Fibroblast of lung (primary cell): ENCODE measurements at regions not wholly inside any gene's neighbourhood (a gene's known extent, or its start where the extent isn't known, plus 50 kb on each side); places are given as distances from the start of the nearest gene placed in this dataset.

Experiments used
- EZH2 ChIP-seq: IDR thresholded peaks from 2 replicates; pipeline ENCODE4 v1.5.1; 2012; ENCODE audit warnings: low read length, control low read depth, mild to moderate bottlenecking; ENCODE audit errors: missing control alignments
- TF ChIP-seq, protein P1 (sequence below), 2 donors: IDR thresholded peaks in 1 of 2; conservative IDR thresholded peaks in 1 of 2; 1 replicate in 1 of 2; 2 replicates in 1 of 2; pipeline ENCODE4 v1.5.1; 2011 to 2012; ENCODE audit warnings: low read length in 2 of 2, control low read depth in 1 of 2, inconsistent platforms in 1 of 2, low read depth in 1 of 2, mild to moderate bottlenecking in 1 of 2

DNA sequence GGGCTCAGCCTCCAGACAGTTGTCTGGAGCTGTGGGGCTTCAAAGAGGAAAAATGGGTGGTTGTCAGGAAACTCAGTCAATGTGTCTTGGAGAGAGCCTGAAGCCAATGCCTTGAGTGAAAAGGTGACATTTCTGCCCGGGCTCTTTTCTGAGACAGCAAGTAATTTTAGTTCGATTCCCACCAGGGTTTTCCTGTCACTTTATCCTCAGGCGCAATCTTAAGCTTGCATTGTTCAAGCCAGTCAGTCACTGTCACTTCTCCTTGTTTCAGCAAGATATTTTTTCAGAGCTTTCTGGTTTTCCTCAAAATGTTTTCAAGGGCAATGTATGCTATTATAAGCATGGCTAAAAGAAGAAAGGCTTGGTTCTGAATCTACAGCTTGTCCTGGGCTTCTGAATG, 404.7 kb upstream of the SEL1L start:
- TF ChIP-seq, protein P1, sequence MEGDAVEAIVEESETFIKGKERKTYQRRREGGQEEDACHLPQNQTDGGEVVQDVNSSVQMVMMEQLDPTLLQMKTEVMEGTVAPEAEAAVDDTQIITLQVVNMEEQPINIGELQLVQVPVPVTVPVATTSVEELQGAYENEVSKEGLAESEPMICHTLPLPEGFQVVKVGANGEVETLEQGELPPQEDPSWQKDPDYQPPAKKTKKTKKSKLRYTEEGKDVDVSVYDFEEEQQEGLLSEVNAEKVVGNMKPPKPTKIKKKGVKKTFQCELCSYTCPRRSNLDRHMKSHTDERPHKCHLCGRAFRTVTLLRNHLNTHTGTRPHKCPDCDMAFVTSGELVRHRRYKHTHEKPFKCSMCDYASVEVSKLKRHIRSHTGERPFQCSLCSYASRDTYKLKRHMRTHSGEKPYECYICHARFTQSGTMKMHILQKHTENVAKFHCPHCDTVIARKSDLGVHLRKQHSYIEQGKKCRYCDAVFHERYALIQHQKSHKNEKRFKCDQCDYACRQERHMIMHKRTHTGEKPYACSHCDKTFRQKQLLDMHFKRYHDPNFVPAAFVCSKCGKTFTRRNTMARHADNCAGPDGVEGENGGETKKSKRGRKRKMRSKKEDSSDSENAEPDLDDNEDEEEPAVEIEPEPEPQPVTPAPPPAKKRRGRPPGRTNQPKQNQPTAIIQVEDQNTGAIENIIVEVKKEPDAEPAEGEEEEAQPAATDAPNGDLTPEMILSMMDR (conservative IDR thresholded peaks at IDR 0.05 in 1 of 2, IDR thresholded peaks at IDR 0.05 in 1 of 2; ENCODE audit: low read depth in 1 of 2, low read length in 2 of 2) = no peak
- no peak for TF ChIP-seq EZH2
